HEK293 (cell line): ENCODE measurements at regions not wholly inside any gene's neighbourhood (a gene's known extent, or its start where the extent isn't known, plus 50 kb on each side); places are given as distances from the start of the nearest gene placed in this dataset.

Experiments
- CTCF ChIA-PET: fragments of 350-600 bp; formaldehyde crosslinking; extraction: SDS; loops from one replicate; lab custom pipeline; 2021; ENCODE audit warnings: antibody characterized with exemption; lab: Yijun Ruan, JAX
- POLR2A ChIA-PET: fragments of 300-600 bp; formaldehyde crosslinking; extraction: SDS; loops from one replicate; lab custom pipeline; 2020; ENCODE audit warnings: antibody characterized with exemption, inconsistent platforms; lab: Yijun Ruan, JAX
- H3K27ac ChIP-seq: fragments of 200-500 bp; sonication (Bioruptor generic); 2 replicates; pipeline ENCODE4 v1.5.1; 2014; ENCODE audit warnings: low read depth, low read length, control low read depth, inconsistent platforms; ENCODE audit errors: extremely low read depth
- H3K36me3 ChIP-seq, 2 experiments: fragments of 200-500 bp in 1 of 2; sonication (Bioruptor generic) in 1 of 2; 1 replicate in 1 of 2; 2 replicates in 1 of 2; pipeline ENCODE4 v1.5.1; 2014 to 2017; ENCODE audit warnings: inconsistent platforms in 2 of 2, low read length in 2 of 2; ENCODE audit not compliant: control insufficient read depth in 2 of 2, insufficient read depth in 1 of 2
- H3K4me1 ChIP-seq: fragments of 200-500 bp; sonication (Bioruptor generic); 2 replicates; pipeline ENCODE4 v1.5.1; 2014; ENCODE audit warnings: mild to moderate bottlenecking, low read length, inconsistent platforms; ENCODE audit not compliant: control insufficient read depth, insufficient read depth
- H3K4me3 ChIP-seq: 2 replicates; pipeline ENCODE4 v1.5.1; 2011; ENCODE audit warnings: low read depth, mild to moderate bottlenecking, control low read depth, low read length, moderate library complexity
- H3K9me3 ChIP-seq: fragments of 200-500 bp; sonication (Bioruptor generic); 2 replicates; pipeline ENCODE4 v1.5.1; 2014; ENCODE audit warnings: low read depth, low read length, inconsistent platforms; ENCODE audit not compliant: control insufficient read depth, insufficient read depth
- ELK4 ChIP-seq: IDR thresholded peaks from 2 replicates; pipeline ENCODE4 v1.6.1; 2011; ENCODE audit warnings: mild to moderate bottlenecking, low read depth, low read length, borderline replicate concordance
- HIC1 ChIP-seq: fragments of 450-650 bp; formaldehyde crosslinking; IDR thresholded peaks from 2 replicates; pipeline ENCODE4 v1.5.1; 2016; ENCODE audit warnings: missing biosample characterization, missing genetic modification characterization
- HOXA7 ChIP-seq: sonication (generic); formaldehyde crosslinking; IDR thresholded peaks from 2 replicates; pipeline ENCODE4 v1.8.1; 2022; ENCODE audit warnings: missing genetic modification reagents, borderline replicate concordance
- HOXC10 ChIP-seq: sonication (generic); formaldehyde crosslinking; IDR thresholded peaks from 2 replicates; pipeline ENCODE4 v1.8.1; 2023; ENCODE audit warnings: mild to moderate bottlenecking, missing genetic modification reagents
- OVOL3 ChIP-seq: fragments of 450-650 bp; formaldehyde crosslinking; IDR thresholded peaks from 2 replicates; pipeline ENCODE4 v1.5.1; 2016; ENCODE audit warnings: missing biosample characterization, missing genetic modification characterization
- REST ChIP-seq: fragments of 450-650 bp; formaldehyde crosslinking; IDR thresholded peaks from 2 replicates; pipeline ENCODE4 v1.5.1; 2016; ENCODE audit warnings: missing biosample characterization, missing genetic modification characterization
- SCRT2 ChIP-seq: fragments of 450-650 bp; formaldehyde crosslinking; IDR thresholded peaks from 2 replicates; pipeline ENCODE4 v1.5.1; 2016; ENCODE audit warnings: missing biosample characterization, missing genetic modification characterization
- TCF7L2 ChIP-seq: IDR thresholded peaks from 2 replicates; pipeline ENCODE4 v1.6.1; 2011; ENCODE audit warnings: low read depth, mild to moderate bottlenecking, inconsistent platforms, low read length, moderate library complexity, borderline replicate concordance
- ZBTB48 ChIP-seq: fragments of 450-650 bp; formaldehyde crosslinking; IDR thresholded peaks from 2 replicates; pipeline ENCODE4 v1.5.1; 2016; ENCODE audit warnings: missing biosample characterization, missing genetic modification characterization
- ZBTB49 ChIP-seq: fragments of 450-650 bp; formaldehyde crosslinking; IDR thresholded peaks from 2 replicates; pipeline ENCODE4 v1.5.1; 2016; ENCODE audit warnings: missing biosample characterization, missing genetic modification characterization, low read depth
- ZNF302 ChIP-seq: fragments of 450-650 bp; formaldehyde crosslinking; IDR thresholded peaks from 2 replicates; pipeline ENCODE4 v1.5.1; 2016; ENCODE audit warnings: missing biosample characterization, missing genetic modification characterization, low read depth
- ZNF311 ChIP-seq: fragments of 450-650 bp; formaldehyde crosslinking; IDR thresholded peaks from 2 replicates; pipeline ENCODE4 v1.5.1; 2017; ENCODE audit warnings: missing biosample characterization, missing genetic modification characterization, borderline replicate concordance
- ZNF335 ChIP-seq: fragments of 450-650 bp; formaldehyde crosslinking; conservative IDR thresholded peaks from 2 replicates; pipeline ENCODE4 v1.5.1; 2016; ENCODE audit warnings: missing biosample characterization, missing genetic modification characterization
- ZNF362 ChIP-seq: fragments of 450-650 bp; formaldehyde crosslinking; IDR thresholded peaks from 2 replicates; pipeline ENCODE4 v1.5.1; 2016; ENCODE audit warnings: missing biosample characterization, missing genetic modification characterization
- ZNF391 ChIP-seq: fragments of 450-650 bp; formaldehyde crosslinking; IDR thresholded peaks from 2 replicates; pipeline ENCODE4 v1.5.1; 2016; ENCODE audit warnings: low read depth, missing biosample characterization, missing genetic modification characterization, borderline replicate concordance
- ZNF488 ChIP-seq: fragments of 450-650 bp; formaldehyde crosslinking; IDR thresholded peaks from 2 replicates; pipeline ENCODE4 v1.5.1; 2016; ENCODE audit warnings: missing biosample characterization, missing genetic modification characterization
- ZNF561 ChIP-seq: fragments of 450-650 bp; IDR thresholded peaks from 2 replicates; pipeline ENCODE4 v1.5.1; 2018; ENCODE audit warnings: missing biosample characterization, missing genetic modification characterization, borderline replicate concordance
- ZNF624 ChIP-seq: fragments of 450-650 bp; formaldehyde crosslinking; IDR thresholded peaks from 2 replicates; pipeline ENCODE4 v1.5.1; 2017; ENCODE audit warnings: missing biosample characterization, missing genetic modification characterization
- ZNF639 ChIP-seq: fragments of 450-650 bp; formaldehyde crosslinking; IDR thresholded peaks from 2 replicates; pipeline ENCODE4 v1.5.1; 2016; ENCODE audit warnings: missing biosample characterization, missing genetic modification characterization
- ZNF660 ChIP-seq: fragments of 450-650 bp; IDR thresholded peaks from 2 replicates; pipeline ENCODE4 v1.5.1; 2018; ENCODE audit warnings: missing biosample characterization, mild to moderate bottlenecking, missing genetic modification characterization
- ZNF776 ChIP-seq: fragments of 450-650 bp; formaldehyde crosslinking; IDR thresholded peaks from 2 replicates; pipeline ENCODE4 v1.5.0; 2017; ENCODE audit warnings: missing biosample characterization, missing genetic modification characterization, borderline replicate concordance

GRCh38 chr5:35473589-35473988, 144.1 kb upstream of the SPEF2 start:
- no peak overlapping the region for H3K4me3 ChIP-seq
- no peaks in the 10 kb centered on the region for H3K9me3 ChIP-seq
- POLR2A ChIA-PET = no interaction called here
- H3K4me1 ChIP-seq = peaks cover 7% of the 10 kb centered on the region; the same call in 1 of the 2 replicates
- H3K27ac ChIP-seq = no peak overlapping the region
- H3K36me3 ChIP-seq = no peaks in the 10 kb centered on the region
- CTCF ChIA-PET = interaction anchor here (1.0 kb wide), 1 partner anchor 182 kb away, joined by 4 read pairs; no protein-coding TSS in a partner anchor
- TF ChIP-seq TCF7L2 (no peak), ZNF362 (tag by site-specific recombination) (no peak), ZNF302 (tag by site-specific recombination) (no peak), REST (tag by site-specific recombination) (no peak), HOXC10 (no peak), ZNF639 (tag by site-specific recombination) (no peak), ZBTB49 (tag by site-specific recombination) (no peak), HOXA7 (CRISPR knock-in tag) (no peak), ZNF776 (tag by site-specific recombination) (no peak), ELK4 (no peak), ZNF311 (tag by site-specific recombination) (no peak), SCRT2 (tag by site-specific recombination) (no peak), ZNF561 (no peak), ZNF624 (tag by site-specific recombination) (no peak), ZNF335 (tag by site-specific recombination) (no peak)

- TF ChIP-seq ZNF488 (tag by site-specific recombination) (no peak), ZNF391 (tag by site-specific recombination) (no peak), ZBTB48 (tag by site-specific recombination) (peak; percentile 41; the same call in 1 of the 2 replicates), ZNF660 (tag by site-specific recombination) (no peak), OVOL3 (no peak), HIC1 (tag by site-specific recombination) (no peak)
- no peaks in the 10 kb centered on the region for H3K4me1 ChIP-seq
- H3K27ac ChIP-seq = no peak overlapping the region
- POLR2A ChIA-PET = no interaction called here
- H3K36me3 ChIP-seq = no peaks in the 10 kb centered on the region
- H3K9me3 ChIP-seq = no peaks in the 10 kb centered on the region
- CTCF ChIA-PET = interaction anchor here (0.6 to 0.7 kb wide), 2 partner anchors 122 to 400 kb away, joined by 3 to 5 read pairs; no protein-coding TSS in a partner anchor
- H3K4me3 ChIP-seq = no peak overlapping the region
Measured at GRCh38 chr5:35470866-35471265, 146.8 kb upstream of the SPEF2 start.
